IMR-90 (cell line): ENCODE measurements at regions not wholly inside any gene's neighbourhood (a gene's known extent, or its start where the extent isn't known, plus 50 kb on each side); places are given as distances from the start of the nearest gene placed in this dataset.
A peak's percentile ranks its signal among the peaks of the same experiment; 100 is the strongest.

Source experiments
- ATAC-seq: fragments of 200-7000 bp; cut with Tn5 transposase; 2 replicates; pipeline ENCODE4 v1.9.1; 2020; ENCODE audit warnings: low read depth, mild to moderate bottlenecking, moderate library complexity
- BruUV-seq: library from RNA; stranded (reverse); fragments of 400-500 nt; replicated peaks from 2 replicates; lab custom pipeline; 2021; lab: Mats Ljungman, UMichigan
- CTCF ChIA-PET: fragments of 300-600 bp; formaldehyde crosslinking; extraction: SDS; loops from one replicate; lab custom pipeline; 2021; ENCODE audit warnings: antibody characterized with exemption; lab: Yijun Ruan, JAX
- POLR2A ChIA-PET: fragments of 300-600 bp; sonication (Branson Sonifier 250); formaldehyde crosslinking; loops from one replicate; lab custom pipeline; 2022; ENCODE audit warnings: antibody characterized with exemption; ENCODE audit not compliant: unreplicated experiment; lab: Charles Lee
- DNase-seq: peaks from one replicate; pipeline ENCODE4 v3.0.0; 2013
- H2AFZ ChIP-seq: replicated peaks from 2 replicates; pipeline ENCODE3; 2013; ENCODE audit warnings: low read length, mild to moderate bottlenecking; ENCODE audit not compliant: poor library complexity
- H2AK5ac ChIP-seq: 2 replicates; pipeline ENCODE4 v1.6.1; 2013; ENCODE audit warnings: low read depth, low read length, inconsistent platforms
- H2AK9ac ChIP-seq: replicated peaks from 2 replicates; pipeline ENCODE3; 2013; ENCODE audit warnings: mild to moderate bottlenecking, low read depth, low read length, moderate library complexity; ENCODE audit not compliant: poor library complexity
- H2BK120ac ChIP-seq: 2 replicates; pipeline ENCODE4 v1.6.1; 2013; ENCODE audit warnings: low read depth, low read length, inconsistent platforms
- H2BK15ac ChIP-seq: 3 replicates; pipeline ENCODE4 v1.6.1; 2013; ENCODE audit warnings: low read depth, low read length, inconsistent platforms
- H2BK20ac ChIP-seq: 2 replicates; pipeline ENCODE4 v1.6.1; 2013; ENCODE audit warnings: low read depth, mild to moderate bottlenecking, inconsistent platforms, low read length, moderate library complexity
- H2BK5ac ChIP-seq: 2 replicates; pipeline ENCODE4 v1.6.1; 2013; ENCODE audit warnings: mild to moderate bottlenecking, low read depth, low read length, inconsistent platforms; ENCODE audit not compliant: poor library complexity, severe bottlenecking
- H3K14ac ChIP-seq: replicated peaks from 2 replicates; pipeline ENCODE4 v1.6.1; 2013; ENCODE audit warnings: low read depth, low read length, inconsistent platforms
- H3K18ac ChIP-seq: 2 replicates; pipeline ENCODE4 v1.6.1; 2013; ENCODE audit warnings: low read depth, low read length, control low read depth
- H3K23ac ChIP-seq: 2 replicates; pipeline ENCODE4 v1.6.1; 2013; ENCODE audit warnings: low read depth, low read length, inconsistent platforms
- H3K27ac ChIP-seq: 2 replicates; pipeline ENCODE4 v1.5.1; 2013; ENCODE audit warnings: mild to moderate bottlenecking, control low read depth, low read length; ENCODE audit not compliant: insufficient read depth
- H3K27me3 ChIP-seq: 2 replicates; pipeline ENCODE4 v1.6.1; 2013; ENCODE audit warnings: low read length; ENCODE audit not compliant: control insufficient read depth, insufficient read depth
- H3K36me3 ChIP-seq: 2 replicates; pipeline ENCODE4 v1.6.1; 2013; ENCODE audit warnings: low read length, mixed read lengths; ENCODE audit not compliant: control insufficient read depth, insufficient read depth
- H3K4ac ChIP-seq: 2 replicates; pipeline ENCODE4 v1.6.1; 2013; ENCODE audit warnings: low read depth, low read length, inconsistent platforms
- H3K4me1 ChIP-seq: 2 replicates; pipeline ENCODE4 v1.6.1; 2013; ENCODE audit warnings: low read length, mixed read lengths; ENCODE audit not compliant: control insufficient read depth, insufficient read depth
- H3K4me2 ChIP-seq: 2 replicates; pipeline ENCODE4 v1.6.1; 2013; ENCODE audit warnings: low read depth, mild to moderate bottlenecking, control low read depth, low read length, moderate library complexity
- H3K4me3 ChIP-seq: 2 replicates; pipeline ENCODE4 v1.5.1; 2013; ENCODE audit warnings: low read depth, mild to moderate bottlenecking, control low read depth, low read length, moderate library complexity; ENCODE audit not compliant: insufficient read depth
- H3K56ac ChIP-seq: 2 replicates; pipeline ENCODE4 v1.6.1; 2013; ENCODE audit warnings: low read length, inconsistent platforms; ENCODE audit not compliant: insufficient read depth; ENCODE audit errors: extremely low read depth
- H3K79me1 ChIP-seq, 2 experiments: 2 replicates each; pipeline ENCODE4 v1.6.1; 2013; ENCODE audit warnings: low read length in 2 of 2, inconsistent platforms in 1 of 2, low read depth in 1 of 2
- H3K9ac ChIP-seq: 2 replicates; pipeline ENCODE4 v1.6.1; 2013; ENCODE audit warnings: low read depth, low read length, control low read depth
- H3K9me1 ChIP-seq: 2 replicates; pipeline ENCODE4 v1.6.1; 2013; ENCODE audit warnings: low read length, inconsistent platforms; ENCODE audit not compliant: insufficient read depth
- H3K9me3 ChIP-seq: 2 replicates; pipeline ENCODE4 v1.6.1; 2013; ENCODE audit warnings: low read length; ENCODE audit not compliant: control insufficient read depth, insufficient read depth
- H4K20me1 ChIP-seq: 2 replicates; pipeline ENCODE4 v1.6.1; 2013; ENCODE audit warnings: low read length, inconsistent platforms; ENCODE audit not compliant: insufficient read depth
- H4K5ac ChIP-seq: 2 replicates; pipeline ENCODE4 v1.6.1; 2013; ENCODE audit warnings: mild to moderate bottlenecking, low read depth, low read length, control low read depth
- H4K8ac ChIP-seq, 2 experiments: 2 replicates each; pipeline ENCODE4 v1.6.1; 2013; ENCODE audit warnings: low read depth in 2 of 2, low read length in 2 of 2, control low read depth in 1 of 2, inconsistent platforms in 1 of 2
- H4K91ac ChIP-seq: 2 replicates; pipeline ENCODE4 v1.6.1; 2013; ENCODE audit warnings: low read depth, low read length, inconsistent platforms; ENCODE audit not compliant: insufficient read depth
- CEBPB ChIP-seq: IDR thresholded peaks from 2 replicates; pipeline ENCODE4 v1.6.1; 2012; ENCODE audit warnings: low read depth, low read length, improper control_type of control experiment
- WGBS, 2 experiments: methylation state at CpG; one replicate each; pipeline versions ENCODE4 v1.1.5 to v1.1.7; 2013; ENCODE audit warnings: missing lambda C conversion rate in 2 of 2; ENCODE audit not compliant: insufficient read length in 1 of 2; ENCODE audit errors: extremely low coverage in 2 of 2; 5-methylcytosine and 5-hydroxymethylcytosine counted together
- dilution Hi-C: fragments of 300-500 bp; cut with HindIII; formaldehyde crosslinking; loops from one replicate; pipeline ENCODE4 v1.14.3; 2018; ENCODE audit warnings: low sequenced_read_pairs; ENCODE audit not compliant: unreplicated experiment
- in situ Hi-C: fragments of 300-500 bp; cut with MboI; formaldehyde crosslinking; loops from 3 replicates; pipeline ENCODE4 v1.14.3; 2019; ENCODE audit warnings: low sequenced_read_pairs, inconsistent platforms, mixed read lengths
- intact Hi-C: fragments of 100-400 bp; cut with micrococcal nuclease; formaldehyde crosslinking; loops from 2 replicates; pipeline ENCODE4 v1.10.0; 2022

DNA sequence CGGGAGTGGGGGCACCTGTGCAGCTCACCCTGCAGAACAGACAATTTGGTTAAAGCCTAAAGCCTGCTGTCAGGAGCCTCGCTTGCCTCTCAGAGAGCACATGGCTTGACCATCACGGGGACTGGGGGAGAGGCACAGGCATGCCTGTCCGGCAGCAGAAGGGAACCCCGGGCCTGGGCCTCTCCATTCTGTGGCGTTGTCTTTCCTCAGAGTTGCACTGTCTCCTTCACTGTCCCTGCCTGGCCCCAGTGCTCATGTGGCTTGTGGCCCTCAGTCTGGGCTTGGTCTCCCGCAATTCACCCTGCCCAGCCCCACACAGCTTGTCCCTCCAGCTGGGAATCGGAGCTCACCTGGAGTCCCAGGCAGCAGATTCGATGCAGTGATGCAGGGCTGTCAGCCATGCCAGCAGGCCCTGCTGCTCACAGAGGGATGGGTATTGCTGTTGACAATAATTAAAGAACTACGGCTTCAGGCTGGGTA, 189.9 kb downstream of the SEC14L1 start:
- peak overlapping the region; percentile 83 for H2AK5ac ChIP-seq
- H4K20me1 ChIP-seq = peaks cover 9% of the 10 kb centered on the region
- H2BK15ac ChIP-seq = no peak overlapping the region
- ATAC-seq = no peak
- intact Hi-C loops = loop anchor here (1.0 to 10.0 kb wide), 5 partner anchors 44 to 684 kb away; no protein-coding TSS in a partner anchor
- no peak for TF ChIP-seq CEBPB
- dilution Hi-C loops = no loop called here
- no peak overlapping the region for H2AFZ ChIP-seq
- no peak overlapping the region for H3K9ac ChIP-seq
- H3K79me1 ChIP-seq = peaks cover 28 to 67% of the 10 kb centered on the region in 2 experiments
- H3K27ac ChIP-seq = no peak overlapping the region
- H3K18ac ChIP-seq = no peak overlapping the region
- no peak overlapping the region for H4K5ac ChIP-seq
- H3K4ac ChIP-seq = peak overlapping the region; percentile 19; the same call in 1 of the 2 replicates
- H3K4me3 ChIP-seq = no peak overlapping the region
- ChIA-PET CTCF (interaction anchor here (0.6 to 1.1 kb wide), 2 partner anchors 101 to 190 kb away, joined by 3 read pairs; partner anchors contain the start of gene SEC14L1), POLR2A (no interaction called here)
- H3K9me3 ChIP-seq = peaks cover 6% of the 10 kb centered on the region; the same call in 1 of the 2 replicates
- H3K4me2 ChIP-seq = no peak overlapping the region
- no peak overlapping the region; the same call in 1 of the 2 replicates for H4K91ac ChIP-seq
- in situ Hi-C loops = no loop called here
- H2AK9ac ChIP-seq = no peak overlapping the region
- no peaks in the 10 kb centered on the region for H3K27me3 ChIP-seq
- H3K9me1 ChIP-seq = peaks cover 6% of the 10 kb centered on the region
- no peak overlapping the region for H2BK120ac ChIP-seq
- H4K8ac ChIP-seq = no peak overlapping the region
- no peak for DNase-seq
- peaks cover 4% of the 10 kb centered on the region for H3K4me1 ChIP-seq
- no peak overlapping the region for H2BK20ac ChIP-seq
- H3K36me3 ChIP-seq = no peaks in the 10 kb centered on the region; the same call in 1 of the 2 replicates
- no TSS peak for BruUV-seq
- H3K14ac ChIP-seq = no peak overlapping the region
- H3K23ac ChIP-seq = no peak overlapping the region
- H3K56ac ChIP-seq = no peak overlapping the region
- no peak overlapping the region for H2BK5ac ChIP-seq
- WGBS, 2 experiments = 89% methylated on average over 4 of the region's 10 CpGs; no CpG with 5 or more reads in 1 of the 2 experiments
